Gastrocnemius medialis (tissue), 4 donors: ENCODE measurements at regions not wholly inside any gene's neighbourhood (a gene's known extent, or its start where the extent isn't known, plus 50 kb on each side); places are given as distances from the start of the nearest gene placed in this dataset.

Experiments
- POLR2A ChIP-seq, 2 donors: fragments of 450-650 bp; IDR thresholded peaks; one replicate each; pipeline ENCODE4 v1.6.1; 2017; ENCODE audit warnings: antibody characterized with exemption in 2 of 2, mild to moderate bottlenecking in 2 of 2, moderate library complexity in 2 of 2
- TF ChIP-seq, protein P1 (sequence below), 5 experiments: fragments of 450-650 bp in 3 of 5; fragments of 200-600 bp in 2 of 5; sonication (generic) in 2 of 5; IDR thresholded peaks in 4 of 5; conservative IDR thresholded peaks in 1 of 5; 1 replicate in 4 of 5; 2 replicates in 1 of 5; pipeline ENCODE4 v1.5.1; 2016 to 2019; ENCODE audit warnings: antibody characterized with exemption in 5 of 5, mild to moderate bottlenecking in 3 of 5, moderate library complexity in 3 of 5

DNA sequence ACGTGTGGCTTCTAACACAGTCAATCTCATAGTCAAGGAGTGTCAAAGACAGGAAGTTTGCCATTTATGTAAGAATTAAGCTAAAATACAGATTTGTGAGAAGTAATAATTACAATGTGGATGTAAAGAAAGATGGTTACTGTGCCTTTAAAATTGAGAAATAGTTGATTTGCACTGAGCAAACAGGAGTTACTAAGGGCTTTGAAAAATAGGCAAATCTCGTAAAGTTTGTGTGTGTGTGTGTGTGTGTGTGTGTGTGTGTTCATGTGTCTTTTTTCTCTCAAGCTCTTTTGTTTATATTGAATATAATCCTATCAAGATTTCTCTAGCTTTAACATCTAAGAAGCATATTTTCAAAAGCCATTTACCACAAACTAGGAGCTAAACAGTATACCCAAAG, 2284.5 kb downstream of the LRRC4C start:
- TF ChIP-seq POLR2A (IDR thresholded peaks at IDR 0.05) = no peak
- TF ChIP-seq, protein P1, sequence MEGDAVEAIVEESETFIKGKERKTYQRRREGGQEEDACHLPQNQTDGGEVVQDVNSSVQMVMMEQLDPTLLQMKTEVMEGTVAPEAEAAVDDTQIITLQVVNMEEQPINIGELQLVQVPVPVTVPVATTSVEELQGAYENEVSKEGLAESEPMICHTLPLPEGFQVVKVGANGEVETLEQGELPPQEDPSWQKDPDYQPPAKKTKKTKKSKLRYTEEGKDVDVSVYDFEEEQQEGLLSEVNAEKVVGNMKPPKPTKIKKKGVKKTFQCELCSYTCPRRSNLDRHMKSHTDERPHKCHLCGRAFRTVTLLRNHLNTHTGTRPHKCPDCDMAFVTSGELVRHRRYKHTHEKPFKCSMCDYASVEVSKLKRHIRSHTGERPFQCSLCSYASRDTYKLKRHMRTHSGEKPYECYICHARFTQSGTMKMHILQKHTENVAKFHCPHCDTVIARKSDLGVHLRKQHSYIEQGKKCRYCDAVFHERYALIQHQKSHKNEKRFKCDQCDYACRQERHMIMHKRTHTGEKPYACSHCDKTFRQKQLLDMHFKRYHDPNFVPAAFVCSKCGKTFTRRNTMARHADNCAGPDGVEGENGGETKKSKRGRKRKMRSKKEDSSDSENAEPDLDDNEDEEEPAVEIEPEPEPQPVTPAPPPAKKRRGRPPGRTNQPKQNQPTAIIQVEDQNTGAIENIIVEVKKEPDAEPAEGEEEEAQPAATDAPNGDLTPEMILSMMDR (IDR thresholded peaks at IDR 0.05 in 4 of 5, conservative IDR thresholded peaks at IDR 0.05 in 1 of 5) = no peak
